Heart right ventricle (tissue), 16 donors: ENCODE measurements at regions not wholly inside any gene's neighbourhood (a gene's known extent, or its start where the extent isn't known, plus 50 kb on each side); places are given as distances from the start of the nearest gene placed in this dataset.
"Not testable (repeated sequence)": the region's sequence is repeated elsewhere in the genome, so short reads cannot be mapped to it uniquely, and the experiment has no call there.

ENCODE experiments used
- ATAC-seq, 8 donors: fragments of 200-7000 bp; cut with Tn5 transposase; one replicate each; pipeline ENCODE4 v1.9.1; 2020; ENCODE audit warnings: mild to moderate bottlenecking in 8 of 8, moderate library complexity in 8 of 8, moderate number of reproducible peaks in 1 of 8
- DNase-seq, 2 donors: peaks; one replicate each; pipeline ENCODE4 v3.0.0-alpha.2; 2020
- H3K27ac ChIP-seq, 10 donors: fragments of 200-600 bp; sonication (generic) in 2 of 10; one replicate each; pipeline versions ENCODE4 v1.5.0 to v1.8.0; 2020 to 2022; ENCODE audit warnings: mild to moderate bottlenecking in 3 of 10
- H3K27me3 ChIP-seq, 7 donors: fragments of 200-600 bp; one replicate each; pipeline ENCODE4 v1.8.0; 2021 to 2022; ENCODE audit warnings: mild to moderate bottlenecking in 2 of 7
- H3K36me3 ChIP-seq, 9 donors: fragments of 200-600 bp; sonication (generic) in 1 of 9; one replicate each; pipeline versions ENCODE4 v1.5.0 to v1.8.0; 2020 to 2022; ENCODE audit warnings: mild to moderate bottlenecking in 2 of 9
- H3K4me1 ChIP-seq, 9 donors: fragments of 200-600 bp; sonication (generic) in 1 of 9; one replicate each; pipeline versions ENCODE4 v1.5.0 to v1.8.0; 2020 to 2022; ENCODE audit warnings: mild to moderate bottlenecking in 4 of 9
- H3K4me3 ChIP-seq, 10 donors: fragments of 200-600 bp; sonication (generic) in 2 of 10; one replicate each; pipeline versions ENCODE4 v1.5.0 to v1.8.0; 2020 to 2022; ENCODE audit warnings: mild to moderate bottlenecking in 7 of 10, moderate library complexity in 2 of 10
- H3K9me3 ChIP-seq, 11 donors: fragments of 200-600 bp in 10 of 11; sonication (generic) in 2 of 11; one replicate each; pipeline versions ENCODE4 v1.5.0 to v1.8.0; 2013 to 2022; ENCODE audit warnings: mild to moderate bottlenecking in 2 of 11, control low read depth in 1 of 11, moderate library complexity in 1 of 11
- WGBS, 2 donors: extraction: QIAGEN DNeasy Blood & Tissue Kit; methylation state at CpG; one replicate each; pipeline ENCODE4 v1.1.7; 2013; ENCODE audit warnings: inconsistent platforms in 1 of 2; 5-methylcytosine and 5-hydroxymethylcytosine counted together
- intact Hi-C, 10 donors: fragments of 100-400 bp; cut with DNase I; formaldehyde crosslinking; loops; one replicate each; pipeline versions ENCODE4 v1.11.1 to v1.14.2; 2022
- TF ChIP-seq, protein P1 (sequence below), 9 donors: fragments of 200-600 bp; sonication (generic) in 2 of 9; IDR thresholded peaks; one replicate each; pipeline versions ENCODE4 v1.5.0 to v1.8.0; 2021 to 2022; ENCODE audit warnings: antibody characterized with exemption in 9 of 9, mild to moderate bottlenecking in 5 of 9, moderate library complexity in 1 of 9
- donor health status: Arrhythmogenic right ventricular cardiomyopathy.
- donor health status: ischemic (EF 13 %, LVEDD 7.1; RV severe dilation, severe dysfunction).
- donor health status: healthy with polysubstance abuse.
- donor health status: DM: no; HTN: yes; CAD: no.
- donor health status: DM: no; HTN: no; CAD: no.
- donor health status: ischemic (EF 25% LVEDD 6.9; RV normal size, moderate dysfunction).
- donor health status: ischemic (EF 25% LVEDD 5.7; RV mildly dilated, moderate dysfunction).
- donor health status: healthy.
- donor health status: DM: yes; HTN: yes; CAD: no.
- donor health status: Ischemic cardiomyopathy.
- donor health status: ischemic (EF 35%, LVEDD 5.7; RV mildly dilated, moderate dysfunction).
- donor health status: nonischemic (EF 11% LVEDD 7.7; RV severe dilation, severe dysfunction).
- donor health status: DM: yes; HTN: yes; CAD: no.
- donor health status: PGD.
- donor health status: ischemic (EF 29% LVEDD 5.4; RV normal size, mild dysfunction).
- donor health status: nonischemic (EF 23%, LVEDD 6.1; RV moderate dilation, normal function).

DNA sequence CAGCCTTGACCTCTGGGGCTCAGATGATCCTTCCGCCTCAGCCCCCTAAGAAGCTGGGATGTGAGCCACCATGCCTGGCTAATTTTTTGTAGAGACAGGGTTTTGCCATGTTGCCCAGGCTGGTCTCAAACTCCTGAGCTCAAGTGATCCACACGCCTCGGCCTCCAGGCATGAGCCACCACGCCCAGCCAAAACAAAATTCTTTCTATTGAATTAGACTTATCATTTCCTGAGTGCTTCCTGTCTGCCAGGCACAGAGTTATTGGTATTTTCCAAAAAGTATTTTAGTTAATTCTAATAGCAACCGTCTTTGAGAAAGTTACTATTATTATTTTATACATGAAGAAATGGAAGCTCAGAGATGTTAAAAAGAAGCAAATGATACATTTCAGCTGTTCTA, 61.4 kb upstream of the LMO2 start:
- H3K4me1 ChIP-seq, result peaks cover 0 to 10% (median 0%) of the 10 kb centered on the region in 9 donors
- no peaks in the 10 kb centered on the region for H3K36me3 ChIP-seq
- TF ChIP-seq, protein P1, sequence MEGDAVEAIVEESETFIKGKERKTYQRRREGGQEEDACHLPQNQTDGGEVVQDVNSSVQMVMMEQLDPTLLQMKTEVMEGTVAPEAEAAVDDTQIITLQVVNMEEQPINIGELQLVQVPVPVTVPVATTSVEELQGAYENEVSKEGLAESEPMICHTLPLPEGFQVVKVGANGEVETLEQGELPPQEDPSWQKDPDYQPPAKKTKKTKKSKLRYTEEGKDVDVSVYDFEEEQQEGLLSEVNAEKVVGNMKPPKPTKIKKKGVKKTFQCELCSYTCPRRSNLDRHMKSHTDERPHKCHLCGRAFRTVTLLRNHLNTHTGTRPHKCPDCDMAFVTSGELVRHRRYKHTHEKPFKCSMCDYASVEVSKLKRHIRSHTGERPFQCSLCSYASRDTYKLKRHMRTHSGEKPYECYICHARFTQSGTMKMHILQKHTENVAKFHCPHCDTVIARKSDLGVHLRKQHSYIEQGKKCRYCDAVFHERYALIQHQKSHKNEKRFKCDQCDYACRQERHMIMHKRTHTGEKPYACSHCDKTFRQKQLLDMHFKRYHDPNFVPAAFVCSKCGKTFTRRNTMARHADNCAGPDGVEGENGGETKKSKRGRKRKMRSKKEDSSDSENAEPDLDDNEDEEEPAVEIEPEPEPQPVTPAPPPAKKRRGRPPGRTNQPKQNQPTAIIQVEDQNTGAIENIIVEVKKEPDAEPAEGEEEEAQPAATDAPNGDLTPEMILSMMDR (IDR thresholded peaks at IDR 0.05), result no peak
- ATAC-seq (no peak), DNase-seq (no peak)
- H3K27me3 ChIP-seq, result no peaks in the 10 kb centered on the region
- WGBS, 2 donors, result 64 to 73% methylated on average over 5 of the region's 5 CpGs
- intact Hi-C loops, result no loop called here
- H3K4me3 ChIP-seq, result no peak overlapping the region
- no peaks in the 10 kb centered on the region for H3K9me3 ChIP-seq
- H3K27ac ChIP-seq, result peak overlapping the region in 1 of 10 donors; percentile 23

DNA sequence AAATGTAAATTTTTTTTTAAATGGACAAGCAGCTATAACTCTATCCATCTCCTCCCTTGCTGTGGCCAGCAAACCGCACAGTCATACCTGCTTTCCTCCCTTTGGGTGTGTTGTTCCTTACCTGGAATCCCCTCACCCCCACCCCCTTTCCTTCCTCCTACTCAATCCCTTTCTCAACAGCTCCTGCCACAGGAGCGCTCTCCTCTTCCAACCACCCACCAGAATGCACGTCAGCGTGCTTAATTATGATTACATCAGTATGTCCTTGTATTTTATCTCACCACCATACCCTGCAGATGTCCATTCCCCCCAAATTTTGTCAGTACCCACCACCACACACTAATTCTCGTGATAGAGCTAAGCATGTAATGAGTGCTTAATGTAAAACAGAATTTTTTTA, 60.9 kb upstream of the LMO2 start:
- Histone ChIP-seq H3K4me1 (peaks cover 0 to 10% (median 0%) of the 10 kb centered on the region in 9 donors), H3K9me3 (no peaks in the 10 kb centered on the region), H3K27me3 (no peaks in the 10 kb centered on the region), H3K4me3 (no peak overlapping the region), H3K36me3 (no peaks in the 10 kb centered on the region), H3K27ac (no peak overlapping the region)
- WGBS, 2 donors, result 85 to 86% methylated on average over 5 of the region's 5 CpGs
- ATAC-seq, result no peak
- intact Hi-C loops, result no loop called here
- no peak for DNase-seq
- TF ChIP-seq, protein P1 (IDR thresholded peaks at IDR 0.05), result no peak

DNA sequence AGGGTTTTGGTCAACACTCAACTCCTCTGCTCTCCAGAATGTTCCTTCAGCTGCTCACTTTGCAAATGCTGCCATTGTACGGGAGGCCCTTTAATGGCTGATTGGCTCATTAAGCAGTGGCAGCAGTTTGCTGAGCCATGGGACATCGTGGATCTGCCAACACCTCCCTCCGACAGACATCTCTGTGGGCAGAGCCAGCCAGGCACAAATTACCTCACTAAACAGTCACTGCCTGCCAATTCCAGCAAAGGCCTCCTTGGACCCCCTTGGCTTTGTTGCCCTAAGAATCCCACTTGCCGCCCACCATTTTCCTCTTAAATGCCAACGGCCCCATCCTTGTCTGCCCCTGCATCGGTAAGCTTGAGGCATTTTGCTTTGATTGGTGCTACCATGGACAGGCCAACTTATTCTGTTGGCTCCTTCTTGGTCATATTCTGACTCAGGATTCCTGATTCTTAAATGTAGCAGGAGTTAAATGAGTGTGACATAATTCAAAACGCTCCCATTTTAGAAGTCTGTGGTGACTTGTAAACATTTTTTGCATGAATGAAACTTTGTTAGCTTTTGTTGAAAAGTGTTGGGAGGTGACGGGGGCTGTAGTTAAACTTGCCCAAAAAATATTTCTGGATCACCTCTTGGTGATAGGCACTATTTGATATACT, 57.5 kb upstream of the LMO2 start:
- peak in 3 of 8 donors; percentile 50 to 85 (median 71) for ATAC-seq
- Histone ChIP-seq H3K4me3 (no peak overlapping the region), H3K27ac (no peak overlapping the region), H3K9me3 (no peaks in the 10 kb centered on the region), H3K4me1 (peaks cover 0 to 10% (median 0%) of the 10 kb centered on the region in 9 donors), H3K36me3 (no peaks in the 10 kb centered on the region), H3K27me3 (no peaks in the 10 kb centered on the region)
- TF ChIP-seq, protein P1 (IDR thresholded peaks at IDR 0.05), result no peak
- intact Hi-C loops, result no loop called here
- WGBS, 2 donors, result 85 to 92% methylated on average over 8 of the region's 8 CpGs
- DNase-seq, result no peak

DNA sequence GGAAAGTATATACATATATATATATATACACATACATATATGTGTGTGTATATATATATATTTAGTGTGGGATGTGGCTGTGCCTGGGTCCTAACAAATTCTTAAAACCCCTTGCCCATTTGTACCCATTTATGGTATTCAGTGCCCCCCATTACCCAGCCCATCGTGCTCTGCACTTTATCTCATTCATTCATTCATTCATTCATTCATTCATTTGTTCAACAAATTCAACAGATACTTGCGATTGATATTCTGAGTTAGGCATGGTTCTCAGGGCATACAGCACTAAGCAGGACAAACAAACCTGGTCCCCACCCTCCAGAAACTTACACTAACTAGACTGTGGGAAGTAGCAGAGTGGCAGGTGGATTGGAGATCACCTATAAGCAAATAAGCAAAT, 56.6 kb upstream of the LMO2 start:
- intact Hi-C loops, result no loop called here

DNA sequence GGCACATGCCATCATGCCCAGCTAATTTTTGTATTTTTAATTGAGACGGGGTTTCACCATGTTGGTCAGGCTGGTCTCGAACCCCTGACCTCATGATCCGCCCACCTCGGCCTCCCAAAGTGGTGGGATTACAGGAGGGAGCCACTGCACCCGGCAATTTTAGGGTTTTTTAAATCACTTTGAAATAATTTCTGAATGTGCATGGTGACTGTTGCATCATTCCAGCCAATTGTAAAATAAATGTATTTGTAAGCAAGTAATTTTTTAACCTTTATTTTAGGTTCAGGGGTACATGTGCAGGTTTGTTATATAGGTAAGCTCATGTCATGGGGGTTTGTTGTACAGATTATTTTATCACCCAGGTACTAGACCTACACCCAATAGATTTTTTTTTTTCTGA, 56.0 kb upstream of the LMO2 start:
- WGBS, 2 donors, result 96 to 97% methylated on average over 5 of the region's 5 CpGs
- ATAC-seq, H3K4me3 ChIP-seq: not testable (repeated sequence)

More for the DNA sequence above, 56.6 kb upstream of the LMO2 start:
- DNase-seq, result no peak
- Histone ChIP-seq H3K36me3 (no peaks in the 10 kb centered on the region), H3K27me3 (no peaks in the 10 kb centered on the region), H3K27ac (no peak overlapping the region), H3K4me3 (no peak overlapping the region), H3K9me3 (no peaks in the 10 kb centered on the region), H3K4me1 (peaks cover 0 to 15% (median 3%) of the 10 kb centered on the region in 9 donors)
- ATAC-seq, result no peak
- TF ChIP-seq, protein P1 (IDR thresholded peaks at IDR 0.05), result no peak
- WGBS, 2 donors, result 67 to 71% methylated on average over 2 of the region's 2 CpGs

More for the DNA sequence above, 56.0 kb upstream of the LMO2 start:
- intact Hi-C loops, DNase-seq, H3K27ac ChIP-seq, H3K27me3 ChIP-seq, H3K36me3 ChIP-seq, H3K9me3 ChIP-seq: not testable (repeated sequence)
- peaks cover 0 to 16% (median 8%) of the 10 kb centered on the region in 9 donors for H3K4me1 ChIP-seq
